ENCODE measurements at regions not wholly inside any gene's neighbourhood (a gene's known extent, or its start where the extent isn't known, plus 50 kb on each side); places are given as distances from the start of the nearest gene placed in this dataset.
"Not testable (repeated sequence)": the region's sequence is repeated elsewhere in the genome, so short reads cannot be mapped to it uniquely, and the experiment has no call there.

DNA sequence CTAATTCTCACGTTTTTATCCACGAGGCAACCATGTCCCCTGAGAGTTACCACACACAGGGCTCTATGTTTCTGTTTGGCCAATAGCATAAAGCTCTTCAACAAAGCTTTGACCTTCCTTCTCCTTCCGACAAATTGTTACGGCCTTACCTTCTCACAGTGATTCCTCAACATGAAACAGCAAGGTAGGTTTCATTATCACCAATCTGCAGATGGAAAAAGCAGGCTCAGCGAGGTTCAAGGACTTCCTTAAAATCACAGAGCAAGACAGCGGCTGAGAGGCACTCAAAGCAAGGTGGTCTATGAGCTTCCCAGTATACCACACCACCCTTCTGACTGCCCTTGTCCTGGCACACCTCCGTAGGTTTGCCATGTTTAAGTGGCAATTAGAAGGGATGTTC is 360.0 kb downstream of the CD83 start:
- Histone ChIP-seq H3K27me3 (replicated peaks) (no peaks in the 10 kb centered on the region), H3K4me3 (ENCODE audit: low read depth, low read length) (no peak overlapping the region), H3K27ac (no peak overlapping the region), H3K36me3 (replicated peaks) (no peaks in the 10 kb centered on the region)
- in situ Hi-C loops (cut with HindIII; ENCODE audit: low pct_ligation_motif_present, low sequenced_read_pairs), result no loop called here
- DNase-seq, result no peak
- TF ChIP-seq, protein P1, sequence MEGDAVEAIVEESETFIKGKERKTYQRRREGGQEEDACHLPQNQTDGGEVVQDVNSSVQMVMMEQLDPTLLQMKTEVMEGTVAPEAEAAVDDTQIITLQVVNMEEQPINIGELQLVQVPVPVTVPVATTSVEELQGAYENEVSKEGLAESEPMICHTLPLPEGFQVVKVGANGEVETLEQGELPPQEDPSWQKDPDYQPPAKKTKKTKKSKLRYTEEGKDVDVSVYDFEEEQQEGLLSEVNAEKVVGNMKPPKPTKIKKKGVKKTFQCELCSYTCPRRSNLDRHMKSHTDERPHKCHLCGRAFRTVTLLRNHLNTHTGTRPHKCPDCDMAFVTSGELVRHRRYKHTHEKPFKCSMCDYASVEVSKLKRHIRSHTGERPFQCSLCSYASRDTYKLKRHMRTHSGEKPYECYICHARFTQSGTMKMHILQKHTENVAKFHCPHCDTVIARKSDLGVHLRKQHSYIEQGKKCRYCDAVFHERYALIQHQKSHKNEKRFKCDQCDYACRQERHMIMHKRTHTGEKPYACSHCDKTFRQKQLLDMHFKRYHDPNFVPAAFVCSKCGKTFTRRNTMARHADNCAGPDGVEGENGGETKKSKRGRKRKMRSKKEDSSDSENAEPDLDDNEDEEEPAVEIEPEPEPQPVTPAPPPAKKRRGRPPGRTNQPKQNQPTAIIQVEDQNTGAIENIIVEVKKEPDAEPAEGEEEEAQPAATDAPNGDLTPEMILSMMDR (IDR thresholded peaks at IDR 0.05; ENCODE audit: low read depth, low read length, missing control alignments), result no peak

DNA sequence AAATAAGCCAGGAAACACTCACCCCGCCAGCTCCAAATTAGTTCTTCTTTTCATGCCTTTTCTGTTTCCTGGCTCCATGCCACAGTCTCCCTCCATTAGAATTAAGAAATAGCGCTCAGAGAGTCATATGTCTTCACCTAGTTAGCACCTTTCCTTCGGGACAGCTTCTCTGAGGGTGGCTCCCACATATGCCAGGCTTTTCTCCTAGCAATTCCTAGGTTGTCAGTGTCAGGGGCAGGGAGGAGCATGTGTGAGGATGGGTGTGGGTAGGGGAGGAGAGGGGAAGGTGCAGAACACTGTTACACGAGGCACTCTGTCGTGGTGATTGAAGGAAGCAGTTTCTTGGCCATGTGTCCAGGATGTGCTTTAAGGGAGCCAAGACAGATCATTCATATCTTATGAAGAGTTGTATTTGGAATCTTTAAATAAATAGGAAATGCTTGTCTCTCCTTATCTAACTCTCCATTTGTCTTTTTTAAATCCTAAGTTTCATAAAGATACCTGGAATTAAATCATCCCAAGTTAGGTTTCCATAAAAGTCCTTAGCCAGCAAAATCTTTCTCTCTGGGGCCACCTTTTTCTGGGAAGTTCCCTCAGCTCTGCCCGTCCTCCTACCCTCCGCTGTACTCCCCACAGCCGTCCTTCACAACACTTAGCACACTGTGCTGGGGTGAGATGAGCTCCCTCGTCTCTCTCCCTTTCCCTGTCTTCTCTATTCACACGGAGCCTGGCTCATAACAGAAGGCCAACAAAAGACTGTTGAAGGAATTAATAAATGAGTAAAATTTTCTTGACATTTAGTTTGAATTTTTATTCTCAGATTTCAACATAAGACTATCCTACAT is 361.0 kb downstream of the CD83 start:
- H3K27ac ChIP-seq, result no peak overlapping the region
- no peak overlapping the region for H3K4me3 ChIP-seq (ENCODE audit: low read depth, low read length)
- H3K36me3 ChIP-seq (replicated peaks), result no peaks in the 10 kb centered on the region
- TF ChIP-seq, protein P1 (IDR thresholded peaks at IDR 0.05; ENCODE audit: low read depth, low read length, missing control alignments), result no peak
- DNase-seq, result no peak
- H3K27me3 ChIP-seq (replicated peaks), result no peaks in the 10 kb centered on the region
- in situ Hi-C loops (cut with HindIII; ENCODE audit: low pct_ligation_motif_present, low sequenced_read_pairs), result no loop called here

DNA sequence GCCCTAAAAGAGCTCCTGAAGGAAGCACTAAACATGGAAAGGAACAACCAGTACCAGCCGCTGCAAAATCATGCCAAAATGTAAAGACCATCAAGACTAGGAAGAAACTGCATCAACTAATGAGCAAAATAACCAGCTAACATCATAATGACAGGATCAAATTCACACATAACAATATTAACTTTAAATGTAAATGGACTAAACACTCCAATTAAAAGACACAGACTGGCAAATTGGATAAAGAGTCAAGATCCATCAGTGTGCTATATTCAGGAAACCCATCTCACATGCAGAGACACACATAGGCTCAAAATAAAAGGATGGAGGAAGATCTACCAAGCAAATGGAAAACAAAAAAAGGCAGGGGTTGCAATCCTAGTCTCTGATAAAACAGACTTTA is 364.4 kb downstream of the CD83 start:
- H3K27me3 ChIP-seq (replicated peaks); DNase-seq; H3K36me3 ChIP-seq (replicated peaks); H3K4me3 ChIP-seq (ENCODE audit: low read depth, low read length); in situ Hi-C loops (cut with HindIII; ENCODE audit: low pct_ligation_motif_present, low sequenced_read_pairs); H3K27ac ChIP-seq: not testable (repeated sequence)

- Histone ChIP-seq H3K4me3 (ENCODE audit: low read depth, low read length) (no peak overlapping the region), H3K36me3 (replicated peaks) (no peaks in the 10 kb centered on the region), H3K27ac (no peak overlapping the region), H3K27me3 (replicated peaks) (no peaks in the 10 kb centered on the region)
- no peak for DNase-seq
- TF ChIP-seq, protein P1 (IDR thresholded peaks at IDR 0.05; ENCODE audit: low read depth, low read length, missing control alignments), result no peak
- in situ Hi-C loops (cut with HindIII; ENCODE audit: low pct_ligation_motif_present, low sequenced_read_pairs), result no loop called here
Measured at GRCh38 chr6:14487625-14488024, 370.1 kb downstream of the CD83 start.

DNA sequence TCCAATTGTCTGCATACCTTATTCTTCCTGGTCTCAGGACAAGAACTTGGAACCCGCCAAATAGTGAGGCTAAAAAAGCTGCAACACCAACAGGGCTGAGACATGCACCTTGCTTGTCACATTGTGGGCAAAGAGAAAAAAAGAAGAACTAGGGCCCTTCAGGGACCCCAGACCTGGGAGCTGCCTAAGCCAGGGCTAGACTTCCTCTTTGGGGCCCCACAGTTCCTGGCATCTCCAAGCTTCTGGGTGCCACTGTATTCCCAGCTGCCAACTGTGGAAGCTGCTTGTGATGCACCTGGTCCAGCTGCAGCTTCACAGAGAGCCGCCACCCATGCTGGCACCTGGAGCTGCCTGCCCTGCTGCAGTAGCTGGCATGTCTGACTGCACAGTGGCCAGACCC is 370.6 kb downstream of the CD83 start:
- no peak for DNase-seq
- TF ChIP-seq, protein P1 (IDR thresholded peaks at IDR 0.05; ENCODE audit: low read depth, low read length, missing control alignments), result no peak
- H3K4me3 ChIP-seq (ENCODE audit: low read depth, low read length), result no peak overlapping the region
- in situ Hi-C loops (cut with HindIII; ENCODE audit: low pct_ligation_motif_present, low sequenced_read_pairs), result no loop called here
- no peaks in the 10 kb centered on the region for H3K27me3 ChIP-seq (replicated peaks)
- no peaks in the 10 kb centered on the region for H3K36me3 ChIP-seq (replicated peaks)
- no peak overlapping the region for H3K27ac ChIP-seq

DNA sequence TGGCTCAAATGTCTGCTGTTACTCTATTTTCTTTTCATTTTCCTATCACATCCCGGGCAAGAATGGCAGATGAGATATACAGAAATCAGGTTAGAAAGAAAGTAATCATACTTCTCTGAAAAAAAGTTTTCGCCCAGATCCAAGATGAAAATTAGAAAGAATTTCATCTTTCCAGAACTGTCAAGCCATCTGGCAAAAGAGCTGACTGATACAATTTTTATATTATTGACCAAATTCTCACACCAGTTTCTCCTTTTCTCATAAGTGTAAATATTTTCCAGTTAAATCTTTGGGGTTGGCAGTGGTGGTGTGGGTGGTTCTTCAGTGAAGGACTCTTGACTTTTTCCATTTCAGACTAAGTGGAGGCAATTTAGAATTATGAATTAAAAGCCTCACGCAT is 371.9 kb downstream of the CD83 start:
- in situ Hi-C loops (cut with HindIII; ENCODE audit: low pct_ligation_motif_present, low sequenced_read_pairs), result no loop called here
- no peak for DNase-seq
- Histone ChIP-seq H3K27ac (no peak overlapping the region), H3K36me3 (replicated peaks) (no peaks in the 10 kb centered on the region), H3K4me3 (ENCODE audit: low read depth, low read length) (no peak overlapping the region), H3K27me3 (replicated peaks) (no peaks in the 10 kb centered on the region)
- TF ChIP-seq, protein P1 (IDR thresholded peaks at IDR 0.05; ENCODE audit: low read depth, low read length, missing control alignments), result no peak
